GM21526 (cell line): ENCODE measurements at regions not wholly inside any gene's neighbourhood (a gene's known extent, or its start where the extent isn't known, plus 50 kb on each side); places are given as distances from the start of the nearest gene placed in this dataset.
A peak's percentile ranks its signal among the peaks of the same experiment; 100 is the strongest.

Experiments
- ATAC-seq: cut with Tn5 transposase; IDR thresholded peaks from one replicate; pipeline ENCODE4 v1.9.1; 2021; ENCODE audit warnings: moderate library complexity; ENCODE audit not compliant: unreplicated experiment, low FRiP score

GRCh38 chr5:128665747-128666355 lies 127.8 kb upstream of the FBN2 start:
- ATAC-seq, result no peak

GRCh38 chr5:128667152-128667551 lies 129.1 kb upstream of the FBN2 start:
- ATAC-seq, result no peak

GRCh38 chr5:128667751-128668150 lies 129.7 kb upstream of the FBN2 start:
- ATAC-seq, result no peak

GRCh38 chr5:128668921-128669320 lies 130.9 kb upstream of the FBN2 start:
- ATAC-seq, result no peak

- ATAC-seq, result no peak
Observed at GRCh38 chr5:128669803-128670202, 131.8 kb upstream of the FBN2 start.

- ATAC-seq, result no peak
Observed at GRCh38 chr5:128671943-128672342, 133.9 kb upstream of the FBN2 start.

- no peak for ATAC-seq
Observed at GRCh38 chr5:128673000-128673399, 135.0 kb upstream of the FBN2 start.

GRCh38 chr5:128673411-128673957 lies 135.4 kb upstream of the FBN2 start:
- ATAC-seq, result no peak

- no peak for ATAC-seq
Observed at GRCh38 chr5:128673970-128674369, 135.9 kb upstream of the FBN2 start.

- ATAC-seq, result peak; percentile 98
Observed at GRCh38 chr5:128674837-128675446, 136.9 kb upstream of the FBN2 start.

- no peak for ATAC-seq
Observed at GRCh38 chr5:128681096-128681495, 143.1 kb upstream of the FBN2 start.

GRCh38 chr5:128681764-128682592 lies 143.9 kb upstream of the FBN2 start:
- ATAC-seq, result no peak

- ATAC-seq, result no peak
Observed at GRCh38 chr5:128682669-128683068, 144.6 kb upstream of the FBN2 start.

- ATAC-seq, result no peak
Observed at GRCh38 chr5:128684961-128685360, 146.9 kb upstream of the FBN2 start.

GRCh38 chr5:128687930-128688329 lies 149.9 kb upstream of the FBN2 start:
- ATAC-seq, result no peak

GRCh38 chr5:128693764-128694163 lies 155.7 kb upstream of the FBN2 start:
- ATAC-seq, result no peak

GRCh38 chr5:128695791-128696530 lies 157.9 kb upstream of the FBN2 start:
- ATAC-seq, result no peak

GRCh38 chr5:128701301-128701700 lies 163.3 kb upstream of the FBN2 start:
- ATAC-seq, result no peak

- ATAC-seq, result no peak
Observed at GRCh38 chr5:128703322-128703721, 165.3 kb upstream of the FBN2 start.

- ATAC-seq, result no peak
Observed at GRCh38 chr5:128706269-128706668, 168.2 kb upstream of the FBN2 start.

GRCh38 chr5:128708841-128709240 lies 170.8 kb upstream of the FBN2 start:
- no peak for ATAC-seq
